AG04449 (cell line): ENCODE measurements at regions not wholly inside any gene's neighbourhood (a gene's known extent, or its start where the extent isn't known, plus 50 kb on each side); places are given as distances from the start of the nearest gene placed in this dataset.

ENCODE experiments used
- CTCF ChIA-PET: fragments of 350-600 bp; formaldehyde crosslinking; extraction: SDS; loops from one replicate; lab custom pipeline; 2021; ENCODE audit warnings: antibody characterized with exemption; lab: Yijun Ruan, JAX
- POLR2A ChIA-PET: fragments of 400-600, 350-600 bp; formaldehyde crosslinking; extraction: SDS; loops from one replicate; lab custom pipeline; 2020; ENCODE audit warnings: antibody characterized with exemption, inconsistent platforms; lab: Yijun Ruan, JAX
- DNase-seq: peaks from one replicate; pipeline ENCODE4 v3.0.0-alpha.2; 2010; ENCODE audit warnings: low read depth, low spot score
- H3K4me3 ChIP-seq: 2 replicates; pipeline ENCODE4 v1.5.1; 2011; ENCODE audit warnings: low read depth, mild to moderate bottlenecking, control low read depth, low read length
- TF ChIP-seq, protein P1 (sequence below): IDR thresholded peaks from one replicate; pipeline ENCODE4 v1.5.1; 2011; ENCODE audit warnings: mild to moderate bottlenecking, moderate library complexity, low read length, control low read depth, inconsistent platforms; ENCODE audit not compliant: insufficient read depth; ENCODE audit errors: missing control alignments

DNA sequence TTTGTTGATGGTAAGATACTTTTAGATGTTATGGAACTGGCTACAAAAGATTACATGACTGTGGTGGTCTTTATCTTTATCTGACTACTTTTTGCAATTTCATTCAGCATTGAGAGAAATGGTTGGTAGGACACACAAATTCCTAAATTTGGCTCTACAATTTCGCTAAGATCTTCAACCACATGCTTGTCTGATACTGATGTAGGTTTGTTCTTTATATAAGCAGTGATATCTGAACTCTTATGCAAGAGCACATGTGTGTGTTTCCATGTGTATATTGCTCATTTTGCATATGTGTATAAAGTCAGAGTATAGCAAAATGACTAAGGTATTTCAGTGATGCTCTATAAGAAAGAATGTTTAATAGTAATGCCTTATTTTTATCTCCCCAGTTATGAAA is 501.5 kb downstream of the ARL4A start:
- TF ChIP-seq, protein P1, sequence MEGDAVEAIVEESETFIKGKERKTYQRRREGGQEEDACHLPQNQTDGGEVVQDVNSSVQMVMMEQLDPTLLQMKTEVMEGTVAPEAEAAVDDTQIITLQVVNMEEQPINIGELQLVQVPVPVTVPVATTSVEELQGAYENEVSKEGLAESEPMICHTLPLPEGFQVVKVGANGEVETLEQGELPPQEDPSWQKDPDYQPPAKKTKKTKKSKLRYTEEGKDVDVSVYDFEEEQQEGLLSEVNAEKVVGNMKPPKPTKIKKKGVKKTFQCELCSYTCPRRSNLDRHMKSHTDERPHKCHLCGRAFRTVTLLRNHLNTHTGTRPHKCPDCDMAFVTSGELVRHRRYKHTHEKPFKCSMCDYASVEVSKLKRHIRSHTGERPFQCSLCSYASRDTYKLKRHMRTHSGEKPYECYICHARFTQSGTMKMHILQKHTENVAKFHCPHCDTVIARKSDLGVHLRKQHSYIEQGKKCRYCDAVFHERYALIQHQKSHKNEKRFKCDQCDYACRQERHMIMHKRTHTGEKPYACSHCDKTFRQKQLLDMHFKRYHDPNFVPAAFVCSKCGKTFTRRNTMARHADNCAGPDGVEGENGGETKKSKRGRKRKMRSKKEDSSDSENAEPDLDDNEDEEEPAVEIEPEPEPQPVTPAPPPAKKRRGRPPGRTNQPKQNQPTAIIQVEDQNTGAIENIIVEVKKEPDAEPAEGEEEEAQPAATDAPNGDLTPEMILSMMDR, result no peak
- DNase-seq, result no peak
- no peak overlapping the region for H3K4me3 ChIP-seq
- ChIA-PET CTCF (no interaction called here), POLR2A (no interaction called here)

DNA sequence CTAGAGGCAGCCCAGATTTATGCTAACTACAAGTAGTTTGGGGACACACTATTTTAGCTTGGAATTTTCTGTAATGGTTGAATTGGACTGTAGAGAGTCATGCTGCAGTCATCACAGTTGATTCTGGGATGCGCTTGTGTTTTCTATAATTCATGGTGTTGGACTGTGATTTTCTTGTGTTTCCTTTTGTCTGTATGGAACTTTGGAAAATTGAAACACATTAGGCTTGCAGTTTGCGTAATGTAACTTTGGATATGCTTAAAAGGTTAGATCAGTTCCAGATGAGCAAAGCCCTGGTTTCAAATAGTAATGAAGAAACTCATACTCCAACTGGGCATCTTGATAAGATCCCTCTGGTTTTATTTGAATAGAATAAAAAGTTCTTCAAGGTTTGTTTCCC is 502.2 kb downstream of the ARL4A start:
- ChIA-PET CTCF (no interaction called here), POLR2A (no interaction called here)
- no peak for DNase-seq
- H3K4me3 ChIP-seq, result no peak overlapping the region
- TF ChIP-seq, protein P1, result no peak

DNA sequence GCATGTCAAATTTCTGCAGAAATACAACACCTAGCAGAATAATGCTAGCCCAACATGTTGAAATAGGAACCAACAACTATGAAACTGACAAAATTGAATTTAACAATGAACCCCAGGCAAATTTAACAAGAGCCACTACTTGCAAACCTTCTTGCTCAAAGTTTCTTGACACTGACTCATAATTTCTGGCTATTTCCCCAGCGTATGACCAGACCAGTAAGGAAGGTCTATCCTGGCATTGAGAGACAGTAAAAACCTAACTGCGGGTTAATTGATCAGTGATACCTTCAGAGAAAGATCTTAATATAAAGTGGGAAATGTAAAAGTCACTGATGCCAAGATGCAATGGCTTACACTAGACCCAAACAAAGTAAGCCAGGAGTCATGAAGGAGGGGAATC is 510.1 kb downstream of the ARL4A start:
- no peak for DNase-seq
- no peak overlapping the region for H3K4me3 ChIP-seq
- TF ChIP-seq, protein P1, result no peak
- ChIA-PET CTCF (no interaction called here), POLR2A (no interaction called here)

DNA sequence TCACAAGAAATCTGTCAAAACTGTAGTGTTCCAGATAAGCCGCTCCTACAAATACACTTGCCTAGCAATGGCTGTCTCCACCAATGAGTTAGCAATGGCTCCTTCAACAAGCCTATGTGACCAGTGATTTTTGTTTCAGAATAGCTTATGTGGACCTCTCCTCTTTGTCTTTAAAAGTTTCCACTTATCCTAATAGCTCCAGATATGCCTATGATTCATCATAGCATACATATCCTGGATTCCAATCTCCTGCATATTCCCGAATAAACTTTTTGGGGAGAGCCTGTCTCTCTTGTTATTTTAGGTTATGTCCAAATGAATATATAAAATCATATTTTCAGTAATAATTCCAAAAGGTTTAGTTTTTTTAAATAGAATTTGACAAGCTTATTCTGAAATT is 510.6 kb downstream of the ARL4A start:
- DNase-seq, result no peak
- POLR2A ChIA-PET, result no interaction called here
- no peak overlapping the region for H3K4me3 ChIP-seq
- CTCF ChIA-PET, result no interaction called here
- TF ChIP-seq, protein P1, result no peak

DNA sequence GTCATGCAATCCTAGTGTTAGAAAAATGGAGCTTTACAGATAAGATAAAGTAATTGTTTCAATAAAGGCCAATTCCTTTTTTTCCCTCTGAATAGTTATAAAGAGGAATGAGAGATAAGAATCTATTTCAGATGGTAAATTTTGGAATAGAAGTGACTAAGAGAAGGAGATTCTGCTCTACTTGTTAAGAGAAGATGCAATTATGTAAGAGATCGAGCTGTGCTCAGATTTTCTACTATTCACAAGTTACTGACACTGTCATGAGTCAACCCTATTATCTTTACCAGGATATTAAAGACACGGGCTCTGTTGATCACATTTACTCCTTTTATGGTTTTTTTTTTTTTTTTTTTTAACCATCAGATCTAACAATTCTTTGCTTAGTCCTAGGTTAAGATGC is 511.3 kb downstream of the ARL4A start:
- ChIA-PET POLR2A (no interaction called here), CTCF (no interaction called here)
- no peak overlapping the region for H3K4me3 ChIP-seq
- TF ChIP-seq, protein P1, result no peak
- no peak for DNase-seq

DNA sequence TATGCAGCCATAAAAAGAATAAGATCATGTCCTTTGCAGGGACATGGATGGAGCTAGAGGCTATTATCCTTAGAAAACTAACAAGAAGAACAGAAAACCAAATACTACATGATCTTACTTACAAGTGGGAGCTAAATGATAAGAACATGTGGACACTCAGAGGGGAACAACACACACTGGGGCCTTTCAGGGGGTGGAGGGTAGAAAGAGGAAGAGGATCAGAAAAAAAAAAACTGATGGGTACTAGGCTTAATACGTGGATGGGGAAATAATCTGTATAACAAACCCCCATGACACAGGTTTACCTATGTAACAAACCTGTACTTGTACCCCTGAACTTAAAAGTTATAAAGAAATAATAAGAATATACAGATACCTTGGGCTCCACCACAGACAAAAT is 514.2 kb downstream of the ARL4A start:
- CTCF ChIA-PET, result no interaction called here
- TF ChIP-seq, protein P1, result no peak
- no peak for DNase-seq
- H3K4me3 ChIP-seq, result no peak overlapping the region
- POLR2A ChIA-PET, result no interaction called here

DNA sequence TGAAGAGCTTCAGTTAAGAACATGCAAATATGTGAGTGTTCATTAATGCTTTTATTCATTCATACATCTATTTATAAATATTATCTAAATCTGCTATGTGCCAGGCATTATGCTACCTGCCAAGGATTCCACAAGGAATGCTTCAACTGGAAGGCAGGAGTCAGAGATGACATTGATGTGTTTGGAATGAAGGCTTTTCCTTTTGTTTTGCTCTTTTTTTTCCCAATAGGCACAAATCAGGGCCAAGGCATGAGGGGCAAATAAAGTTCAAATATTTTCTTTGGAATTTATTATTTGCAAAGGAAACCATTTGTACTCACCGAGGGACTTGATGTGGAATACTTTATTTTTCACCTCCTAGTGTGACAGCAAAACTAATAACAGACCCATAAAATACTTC is 530.3 kb downstream of the ARL4A start:
- TF ChIP-seq, protein P1, result no peak
- ChIA-PET POLR2A (no interaction called here), CTCF (no interaction called here)
- H3K4me3 ChIP-seq, result no peak overlapping the region
- no peak for DNase-seq
